Fibroblast of the conjunctiva (primary cell): ENCODE measurements at regions not wholly inside any gene's neighbourhood (a gene's known extent, or its start where the extent isn't known, plus 50 kb on each side); places are given as distances from the start of the nearest gene placed in this dataset.
A peak's percentile ranks its signal among the peaks of the same experiment; 100 is the strongest.
"Not testable (repeated sequence)": the region's sequence is repeated elsewhere in the genome, so short reads cannot be mapped to it uniquely, and the experiment has no call there.

ENCODE experiments used
- DNase-seq: peaks from one replicate; pipeline ENCODE4 v3.0.0-alpha.2; 2010; ENCODE audit warnings: low read depth

- DNase-seq, result no peak
Measured at GRCh38 chr3:182631183-182632076, 161.9 kb upstream of the ATP11B start.

GRCh38 chr3:182632077-182632393 lies 161.3 kb upstream of the ATP11B start:
- DNase-seq, result no peak

GRCh38 chr3:182633186-182633585 lies 160.1 kb upstream of the ATP11B start:
- DNase-seq, result no peak

- DNase-seq, result no peak
Measured at GRCh38 chr3:182636646-182637045, 156.7 kb upstream of the ATP11B start.

- no peak for DNase-seq
Measured at GRCh38 chr3:182637350-182638110, 155.8 kb upstream of the ATP11B start.

- DNase-seq, result no peak
Measured at GRCh38 chr3:182644013-182644412, 149.3 kb upstream of the ATP11B start.

- no peak for DNase-seq
Measured at GRCh38 chr3:182644790-182645433, 148.4 kb upstream of the ATP11B start.

GRCh38 chr3:182650568-182651128 lies 142.7 kb upstream of the ATP11B start:
- DNase-seq, result no peak

- DNase-seq, result no peak
Measured at GRCh38 chr3:182651461-182651860, 141.8 kb upstream of the ATP11B start.

- DNase-seq, result not testable (repeated sequence)
Measured at GRCh38 chr3:182653065-182653464, 140.2 kb upstream of the ATP11B start.

- no peak for DNase-seq
Measured at GRCh38 chr3:182668541-182668940, 124.8 kb upstream of the ATP11B start.

- DNase-seq, result no peak
Measured at GRCh38 chr3:182668974-182669373, 124.3 kb upstream of the ATP11B start.

- DNase-seq, result no peak
Measured at GRCh38 chr3:182671541-182671940, 121.8 kb upstream of the ATP11B start.

- no peak for DNase-seq
Measured at GRCh38 chr3:182671942-182672341, 121.4 kb upstream of the ATP11B start.

- DNase-seq, result no peak
Measured at GRCh38 chr3:182673336-182673735, 120.0 kb upstream of the ATP11B start.

- DNase-seq, result no peak
Measured at GRCh38 chr3:182682263-182683241, 110.8 kb upstream of the ATP11B start.

GRCh38 chr3:182683453-182683852 lies 109.9 kb upstream of the ATP11B start:
- peak; percentile 49 for DNase-seq

GRCh38 chr3:182683858-182684257 lies 109.4 kb upstream of the ATP11B start:
- no peak for DNase-seq

GRCh38 chr3:182686033-182686886 lies 107.0 kb upstream of the ATP11B start:
- DNase-seq, result no peak

- DNase-seq, result no peak
Measured at GRCh38 chr3:182690172-182690571, 103.1 kb upstream of the ATP11B start.
